ENCODE measurements at regions not wholly inside any gene's neighbourhood (a gene's known extent, or its start where the extent isn't known, plus 50 kb on each side); places are given as distances from the start of the nearest gene placed in this dataset.
"Not testable (repeated sequence)": the region's sequence is repeated elsewhere in the genome, so short reads cannot be mapped to it uniquely, and the experiment has no call there.

DNA sequence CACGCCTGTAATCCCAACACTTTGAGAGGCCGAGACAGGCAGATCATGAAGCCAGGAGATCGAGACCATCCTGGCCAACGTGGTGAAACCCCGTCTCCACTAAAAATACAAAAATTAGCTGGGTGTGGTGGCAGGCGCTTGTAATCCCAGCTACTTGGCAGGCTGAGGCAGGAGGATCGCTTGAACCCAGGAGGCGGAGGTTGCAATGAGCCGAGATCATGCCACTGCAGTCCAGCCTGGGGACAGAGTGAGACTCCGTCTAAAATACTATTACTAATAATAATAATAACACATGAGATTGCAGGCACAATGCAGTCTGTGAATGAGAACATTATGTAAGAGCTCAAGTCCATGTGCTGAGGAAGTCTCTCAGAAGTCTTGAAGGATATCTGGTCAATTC lies 1684.4 kb downstream of the SPATA31A7 start:
- H3K4me2 ChIP-seq (ENCODE audit: low read length); H3K27ac ChIP-seq (ENCODE audit: low read depth, low read length); H3K36me3 ChIP-seq (ENCODE audit: control insufficient read depth, low read length); H3K9me3 ChIP-seq (ENCODE audit: control insufficient read depth, insufficient read depth, low read length); H3K4me1 ChIP-seq (ENCODE audit: control insufficient read depth, low read length); H3K4me3 ChIP-seq (ENCODE audit: low read length); H3K27me3 ChIP-seq (ENCODE audit: control insufficient read depth, low read length); H3F3A ChIP-seq (ENCODE audit: control insufficient read depth, insufficient read depth); H3K9me2 ChIP-seq (replicated peaks; ENCODE audit: control insufficient read depth, low read length); H4K20me1 ChIP-seq (ENCODE audit: control insufficient read depth, insufficient read depth, low read depth, low read length); H3K79me2 ChIP-seq (ENCODE audit: control insufficient read depth, low read length): not testable (repeated sequence)

- not testable (repeated sequence) for H3K4me1 ChIP-seq (ENCODE audit: control insufficient read depth, low read length); H3K4me3 ChIP-seq (ENCODE audit: low read length); H3K27me3 ChIP-seq (ENCODE audit: control insufficient read depth, low read length); H3K27ac ChIP-seq (ENCODE audit: low read depth, low read length); H3K9me2 ChIP-seq (replicated peaks; ENCODE audit: control insufficient read depth, low read length); H3K79me2 ChIP-seq (ENCODE audit: control insufficient read depth, low read length); H3K9me3 ChIP-seq (ENCODE audit: control insufficient read depth, insufficient read depth, low read length); H3F3A ChIP-seq (ENCODE audit: control insufficient read depth, insufficient read depth); H4K20me1 ChIP-seq (ENCODE audit: control insufficient read depth, insufficient read depth, low read depth, low read length); H3K36me3 ChIP-seq (ENCODE audit: control insufficient read depth, low read length); H3K4me2 ChIP-seq (ENCODE audit: low read length)
Measured at GRCh38 chr9:62874745-62875599, 1685.1 kb downstream of the SPATA31A7 start.

- not testable (repeated sequence) for H3K9me3 ChIP-seq (ENCODE audit: control insufficient read depth, insufficient read depth, low read length); H3F3A ChIP-seq (ENCODE audit: control insufficient read depth, insufficient read depth); H3K4me1 ChIP-seq (ENCODE audit: control insufficient read depth, low read length); H3K4me2 ChIP-seq (ENCODE audit: low read length); H4K20me1 ChIP-seq (ENCODE audit: control insufficient read depth, insufficient read depth, low read depth, low read length); H3K27ac ChIP-seq (ENCODE audit: low read depth, low read length); H3K4me3 ChIP-seq (ENCODE audit: low read length); H3K27me3 ChIP-seq (ENCODE audit: control insufficient read depth, low read length); H3K9me2 ChIP-seq (replicated peaks; ENCODE audit: control insufficient read depth, low read length); H3K79me2 ChIP-seq (ENCODE audit: control insufficient read depth, low read length); H3K36me3 ChIP-seq (ENCODE audit: control insufficient read depth, low read length)
Measured at GRCh38 chr9:62877552-62877951, 1687.7 kb downstream of the SPATA31A7 start.

DNA sequence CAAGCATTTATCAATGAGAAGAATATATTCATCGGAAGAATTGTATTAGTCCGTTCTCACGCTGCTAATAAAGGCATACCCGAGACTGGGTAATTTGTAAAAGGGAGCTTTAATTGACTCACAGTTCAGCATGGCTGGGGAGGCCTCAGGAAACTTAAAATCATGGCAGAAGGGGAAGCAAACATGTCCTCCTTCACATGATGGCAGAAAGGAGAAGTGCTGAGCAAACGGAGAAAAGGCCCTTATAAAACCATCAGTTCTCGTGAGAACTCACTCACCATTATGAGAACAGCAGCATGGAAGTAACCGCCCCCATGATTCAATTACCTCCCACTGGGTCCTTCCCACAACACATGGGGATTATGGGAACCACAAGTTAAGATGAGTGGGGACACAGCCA lies 1688.2 kb downstream of the SPATA31A7 start:
- H3K4me3 ChIP-seq (ENCODE audit: low read length); H4K20me1 ChIP-seq (ENCODE audit: control insufficient read depth, insufficient read depth, low read depth, low read length); H3K4me2 ChIP-seq (ENCODE audit: low read length); H3K36me3 ChIP-seq (ENCODE audit: control insufficient read depth, low read length); H3K27me3 ChIP-seq (ENCODE audit: control insufficient read depth, low read length); H3K4me1 ChIP-seq (ENCODE audit: control insufficient read depth, low read length); H3K79me2 ChIP-seq (ENCODE audit: control insufficient read depth, low read length); H3F3A ChIP-seq (ENCODE audit: control insufficient read depth, insufficient read depth); H3K9me3 ChIP-seq (ENCODE audit: control insufficient read depth, insufficient read depth, low read length); H3K27ac ChIP-seq (ENCODE audit: low read depth, low read length); H3K9me2 ChIP-seq (replicated peaks; ENCODE audit: control insufficient read depth, low read length): not testable (repeated sequence)

- not testable (repeated sequence) for H3K79me2 ChIP-seq (ENCODE audit: control insufficient read depth, low read length); H3K27me3 ChIP-seq (ENCODE audit: control insufficient read depth, low read length); H3K36me3 ChIP-seq (ENCODE audit: control insufficient read depth, low read length); H3K4me3 ChIP-seq (ENCODE audit: low read length); H3K9me3 ChIP-seq (ENCODE audit: control insufficient read depth, insufficient read depth, low read length); H3K27ac ChIP-seq (ENCODE audit: low read depth, low read length); H3F3A ChIP-seq (ENCODE audit: control insufficient read depth, insufficient read depth); H3K4me1 ChIP-seq (ENCODE audit: control insufficient read depth, low read length); H3K4me2 ChIP-seq (ENCODE audit: low read length); H3K9me2 ChIP-seq (replicated peaks; ENCODE audit: control insufficient read depth, low read length); H4K20me1 ChIP-seq (ENCODE audit: control insufficient read depth, insufficient read depth, low read depth, low read length)
Measured at GRCh38 chr9:62880453-62880852, 1690.6 kb downstream of the SPATA31A7 start.

DNA sequence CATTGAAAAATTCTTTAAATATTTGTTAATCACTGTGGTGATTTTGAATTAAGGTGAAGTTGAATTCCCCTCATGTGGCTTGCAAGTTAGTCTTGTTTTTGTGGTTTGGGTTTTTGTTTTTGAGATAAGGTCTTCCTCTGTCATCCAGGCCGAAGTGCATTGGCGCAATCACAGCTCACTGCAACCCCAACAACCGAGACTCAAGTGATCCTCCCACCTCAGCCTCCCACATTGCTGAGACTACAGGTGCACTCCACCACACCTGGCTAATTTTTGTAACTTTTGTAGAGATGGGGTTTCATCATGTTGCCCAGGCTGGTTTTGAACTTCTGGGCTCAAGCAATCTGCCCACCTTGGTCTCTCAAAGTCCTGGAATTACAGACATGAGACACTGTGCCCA lies 1691.1 kb downstream of the SPATA31A7 start:
- H3K4me2 ChIP-seq (ENCODE audit: low read length); H3K9me2 ChIP-seq (replicated peaks; ENCODE audit: control insufficient read depth, low read length); H3K27me3 ChIP-seq (ENCODE audit: control insufficient read depth, low read length); H3K4me3 ChIP-seq (ENCODE audit: low read length); H3K79me2 ChIP-seq (ENCODE audit: control insufficient read depth, low read length); H3K36me3 ChIP-seq (ENCODE audit: control insufficient read depth, low read length); H3F3A ChIP-seq (ENCODE audit: control insufficient read depth, insufficient read depth); H4K20me1 ChIP-seq (ENCODE audit: control insufficient read depth, insufficient read depth, low read depth, low read length); H3K9me3 ChIP-seq (ENCODE audit: control insufficient read depth, insufficient read depth, low read length); H3K4me1 ChIP-seq (ENCODE audit: control insufficient read depth, low read length); H3K27ac ChIP-seq (ENCODE audit: low read depth, low read length): not testable (repeated sequence)

DNA sequence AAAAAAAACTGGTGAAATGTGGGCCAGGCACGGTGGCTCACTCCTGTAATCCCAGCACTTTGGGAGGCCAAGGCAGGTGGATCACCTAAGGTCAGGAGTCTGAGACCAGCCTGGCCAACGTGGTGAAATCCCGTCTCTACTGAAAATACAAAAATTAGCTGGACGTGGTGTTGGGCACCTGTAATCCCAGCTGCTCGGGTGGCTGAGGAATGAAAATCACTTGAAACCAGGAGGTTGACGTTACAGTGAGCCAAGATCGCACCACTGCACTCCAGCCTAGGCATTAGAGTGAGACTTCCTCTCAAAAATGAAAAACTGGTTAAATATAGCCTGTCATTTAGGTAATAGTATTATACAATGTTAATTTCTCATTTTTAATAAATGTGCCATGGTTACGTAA lies 1692.0 kb downstream of the SPATA31A7 start:
- not testable (repeated sequence) for H3K4me2 ChIP-seq (ENCODE audit: low read length); H3K9me2 ChIP-seq (replicated peaks; ENCODE audit: control insufficient read depth, low read length); H3F3A ChIP-seq (ENCODE audit: control insufficient read depth, insufficient read depth); H3K4me1 ChIP-seq (ENCODE audit: control insufficient read depth, low read length); H3K79me2 ChIP-seq (ENCODE audit: control insufficient read depth, low read length); H4K20me1 ChIP-seq (ENCODE audit: control insufficient read depth, insufficient read depth, low read depth, low read length); H3K4me3 ChIP-seq (ENCODE audit: low read length); H3K27ac ChIP-seq (ENCODE audit: low read depth, low read length); H3K27me3 ChIP-seq (ENCODE audit: control insufficient read depth, low read length); H3K9me3 ChIP-seq (ENCODE audit: control insufficient read depth, insufficient read depth, low read length); H3K36me3 ChIP-seq (ENCODE audit: control insufficient read depth, low read length)

DNA sequence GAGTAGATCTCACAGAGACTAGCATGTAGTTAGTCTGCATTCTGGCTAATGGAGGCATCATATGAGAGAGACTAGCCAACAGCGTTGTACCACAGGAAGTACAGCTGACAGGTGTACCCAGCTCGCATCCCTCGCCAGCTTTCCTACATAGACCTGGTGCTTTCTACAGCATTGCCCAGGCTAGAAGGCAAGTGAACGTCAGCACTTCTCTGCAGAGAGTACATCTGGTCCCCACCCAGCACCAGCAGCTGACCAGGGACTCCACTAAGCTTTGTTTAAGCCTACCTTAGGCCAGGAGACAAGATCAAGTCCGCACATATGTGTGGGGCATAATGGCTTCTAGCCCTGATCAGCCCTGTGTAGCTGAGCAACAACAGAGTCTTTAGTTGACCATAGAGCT lies 1692.9 kb downstream of the SPATA31A7 start:
- H3F3A ChIP-seq (ENCODE audit: control insufficient read depth, insufficient read depth); H3K4me3 ChIP-seq (ENCODE audit: low read length); H3K4me2 ChIP-seq (ENCODE audit: low read length); H3K27ac ChIP-seq (ENCODE audit: low read depth, low read length); H3K4me1 ChIP-seq (ENCODE audit: control insufficient read depth, low read length); H4K20me1 ChIP-seq (ENCODE audit: control insufficient read depth, insufficient read depth, low read depth, low read length); H3K9me3 ChIP-seq (ENCODE audit: control insufficient read depth, insufficient read depth, low read length); H3K36me3 ChIP-seq (ENCODE audit: control insufficient read depth, low read length); H3K27me3 ChIP-seq (ENCODE audit: control insufficient read depth, low read length); H3K9me2 ChIP-seq (replicated peaks; ENCODE audit: control insufficient read depth, low read length); H3K79me2 ChIP-seq (ENCODE audit: control insufficient read depth, low read length): not testable (repeated sequence)

Measured in DOHH2 (cell line).